ENCODE measurements at regions not wholly inside any gene's neighbourhood (a gene's known extent, or its start where the extent isn't known, plus 50 kb on each side); places are given as distances from the start of the nearest gene placed in this dataset.

GRCh38 chr5:120738568-120738967 lies 274.5 kb downstream of the PRR16 start:
- Histone ChIP-seq H3K9me3 (no peaks in the 10 kb centered on the region), H3K4me3 (no peak overlapping the region), H3K36me3 (no peaks in the 10 kb centered on the region), H3K27me3 (no peaks in the 10 kb centered on the region), H3K4me1 (no peaks in the 10 kb centered on the region), H3K27ac (no peak overlapping the region)
- TF ChIP-seq POLR2A (IDR thresholded peaks at IDR 0.05) (no peak), EP300 (IDR thresholded peaks at IDR 0.05) (no peak), CTCF (IDR thresholded peaks at IDR 0.05) (no peak), POLR2AphosphoS5 (IDR thresholded peaks at IDR 0.05) (no peak)
- 44 to 62% (median 55%) methylated on average over 2 of the region's 2 CpGs for WGBS, 5 donors
- no peak for DNase-seq
- intact Hi-C loops (cut with DNase I; ENCODE audit: low total_unique reads), result no loop called here

- DNase-seq, result no peak
- no peaks in the 10 kb centered on the region for H3K9me3 ChIP-seq
- TF ChIP-seq POLR2A (IDR thresholded peaks at IDR 0.05) (no peak), POLR2AphosphoS5 (IDR thresholded peaks at IDR 0.05) (no peak), EP300 (IDR thresholded peaks at IDR 0.05) (no peak), CTCF (IDR thresholded peaks at IDR 0.05) (no peak)
- H3K4me3 ChIP-seq, result no peak overlapping the region
- H3K36me3 ChIP-seq, result no peaks in the 10 kb centered on the region
- H3K4me1 ChIP-seq, result no peaks in the 10 kb centered on the region
- no peaks in the 10 kb centered on the region for H3K27me3 ChIP-seq
- no peak overlapping the region for H3K27ac ChIP-seq
- intact Hi-C loops (cut with DNase I; ENCODE audit: low total_unique reads), result no loop called here
These were observed 276.9 kb downstream of the PRR16 start for GRCh38 chr5:120740989-120741388.

GRCh38 chr5:120748474-120748873 lies 284.4 kb downstream of the PRR16 start:
- intact Hi-C loops (cut with DNase I; ENCODE audit: low total_unique reads), result no loop called here
- Histone ChIP-seq H3K27ac (no peak overlapping the region), H3K27me3 (no peaks in the 10 kb centered on the region), H3K4me1 (no peaks in the 10 kb centered on the region), H3K9me3 (no peaks in the 10 kb centered on the region), H3K36me3 (no peaks in the 10 kb centered on the region), H3K4me3 (no peak overlapping the region)
- no peak for DNase-seq
- TF ChIP-seq POLR2A (IDR thresholded peaks at IDR 0.05) (no peak), POLR2AphosphoS5 (IDR thresholded peaks at IDR 0.05) (no peak), CTCF (IDR thresholded peaks at IDR 0.05) (no peak), EP300 (IDR thresholded peaks at IDR 0.05) (no peak)
- 84 to 93% (median 87%) methylated on average over 2 of the region's 2 CpGs for WGBS, 5 donors

GRCh38 chr5:120749737-120750136 lies 285.6 kb downstream of the PRR16 start:
- intact Hi-C loops (cut with DNase I; ENCODE audit: low total_unique reads), result no loop called here
- WGBS, 5 donors, result 64 to 73% (median 69%) methylated on average over 3 of the region's 3 CpGs
- no peak for DNase-seq
- Histone ChIP-seq H3K36me3 (no peaks in the 10 kb centered on the region), H3K4me1 (no peaks in the 10 kb centered on the region), H3K27ac (no peak overlapping the region), H3K9me3 (no peaks in the 10 kb centered on the region), H3K27me3 (no peaks in the 10 kb centered on the region), H3K4me3 (no peak overlapping the region)
- TF ChIP-seq POLR2A (IDR thresholded peaks at IDR 0.05) (no peak), CTCF (IDR thresholded peaks at IDR 0.05) (no peak), EP300 (IDR thresholded peaks at IDR 0.05) (no peak), POLR2AphosphoS5 (IDR thresholded peaks at IDR 0.05) (no peak)

GRCh38 chr5:120759587-120759986 lies 295.5 kb downstream of the PRR16 start:
- Histone ChIP-seq H3K27ac (no peak overlapping the region), H3K27me3 (no peaks in the 10 kb centered on the region), H3K4me3 (no peak overlapping the region), H3K36me3 (no peaks in the 10 kb centered on the region), H3K9me3 (peaks cover 0 to 23% (median 10%) of the 10 kb centered on the region in 4 donors), H3K4me1 (no peaks in the 10 kb centered on the region)
- intact Hi-C loops (cut with DNase I; ENCODE audit: low total_unique reads), result no loop called here
- no peak for DNase-seq
- TF ChIP-seq EP300 (IDR thresholded peaks at IDR 0.05) (no peak), POLR2AphosphoS5 (IDR thresholded peaks at IDR 0.05) (no peak), POLR2A (IDR thresholded peaks at IDR 0.05) (no peak), CTCF (IDR thresholded peaks at IDR 0.05) (no peak)
